Esophagus muscularis mucosa (tissue), 3 donors: ENCODE measurements at regions not wholly inside any gene's neighbourhood (a gene's known extent, or its start where the extent isn't known, plus 50 kb on each side); places are given as distances from the start of the nearest gene placed in this dataset.

Experiments used
- CTCF ChIP-seq, 3 experiments: fragments of 200-600 bp in 2 of 3; fragments of 450-650 bp in 1 of 3; sonication (generic) in 2 of 3; IDR thresholded peaks; one replicate each; pipeline ENCODE4 v1.5.1; 2017 to 2019; ENCODE audit warnings: antibody characterized with exemption in 3 of 3, mild to moderate bottlenecking in 2 of 3, moderate library complexity in 1 of 3
- POLR2A ChIP-seq: fragments of 450-650 bp; IDR thresholded peaks from one replicate; pipeline ENCODE4 v1.6.1; 2017; ENCODE audit warnings: antibody characterized with exemption, moderate library complexity, mild to moderate bottlenecking, low read depth

GRCh38 chr5:104355350-104355749, 792.8 kb upstream of the NUDT12 start:
- TF ChIP-seq CTCF (IDR thresholded peaks at IDR 0.05) (no peak), POLR2A (no peak)
